ENCODE measurements at regions not wholly inside any gene's neighbourhood (a gene's known extent, or its start where the extent isn't known, plus 50 kb on each side); places are given as distances from the start of the nearest gene placed in this dataset.

DNA sequence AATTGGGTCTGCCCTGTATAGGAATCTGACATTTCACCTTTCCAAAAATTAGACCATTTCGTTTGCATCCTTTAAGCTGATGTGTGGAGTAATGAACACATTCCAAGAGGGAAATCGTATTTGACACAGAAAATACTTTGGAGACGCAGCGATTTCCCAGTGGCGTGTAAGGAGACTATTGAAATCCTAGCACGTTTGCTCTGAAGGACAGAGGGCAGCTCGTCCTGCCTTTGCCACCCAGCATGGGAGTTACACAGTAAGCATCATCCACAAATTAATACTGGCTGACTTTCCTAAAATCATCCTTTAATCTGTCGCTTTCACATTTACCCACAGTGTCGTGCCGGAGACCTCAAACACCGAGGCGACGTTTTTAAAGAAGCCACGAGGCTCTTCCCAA, 925.9 kb upstream of the EEF2KMT start:
- Histone ChIP-seq H4K20me1 (ENCODE audit: insufficient read depth, low read length) (no peaks in the 10 kb centered on the region), H3K9ac (ENCODE audit: low read length) (no peak overlapping the region), H3K27ac (ENCODE audit: low read length) (no peak overlapping the region), H3K79me2 (ENCODE audit: low read length) (no peaks in the 10 kb centered on the region), H3K4me1 (ENCODE audit: low read length) (no peaks in the 10 kb centered on the region), H2AFZ (ENCODE audit: low read depth, low read length) (no peak overlapping the region), H3K4me3 (ENCODE audit: low read length) (no peak overlapping the region), H3K36me3 (replicated peaks; ENCODE audit: low read depth, low read length) (no peaks in the 10 kb centered on the region), H3K4me2 (ENCODE audit: low read length) (no peak overlapping the region), H3K27me3 (ENCODE audit: low read depth, low read length) (no peaks in the 10 kb centered on the region), H3K9me3 (ENCODE audit: insufficient read depth, low read length) (no peaks in the 10 kb centered on the region)
- no peak for TF ChIP-seq EZH2phosphoT487 (IDR thresholded peaks at IDR 0.05; ENCODE audit: low read depth)
- TF ChIP-seq, protein P1, sequence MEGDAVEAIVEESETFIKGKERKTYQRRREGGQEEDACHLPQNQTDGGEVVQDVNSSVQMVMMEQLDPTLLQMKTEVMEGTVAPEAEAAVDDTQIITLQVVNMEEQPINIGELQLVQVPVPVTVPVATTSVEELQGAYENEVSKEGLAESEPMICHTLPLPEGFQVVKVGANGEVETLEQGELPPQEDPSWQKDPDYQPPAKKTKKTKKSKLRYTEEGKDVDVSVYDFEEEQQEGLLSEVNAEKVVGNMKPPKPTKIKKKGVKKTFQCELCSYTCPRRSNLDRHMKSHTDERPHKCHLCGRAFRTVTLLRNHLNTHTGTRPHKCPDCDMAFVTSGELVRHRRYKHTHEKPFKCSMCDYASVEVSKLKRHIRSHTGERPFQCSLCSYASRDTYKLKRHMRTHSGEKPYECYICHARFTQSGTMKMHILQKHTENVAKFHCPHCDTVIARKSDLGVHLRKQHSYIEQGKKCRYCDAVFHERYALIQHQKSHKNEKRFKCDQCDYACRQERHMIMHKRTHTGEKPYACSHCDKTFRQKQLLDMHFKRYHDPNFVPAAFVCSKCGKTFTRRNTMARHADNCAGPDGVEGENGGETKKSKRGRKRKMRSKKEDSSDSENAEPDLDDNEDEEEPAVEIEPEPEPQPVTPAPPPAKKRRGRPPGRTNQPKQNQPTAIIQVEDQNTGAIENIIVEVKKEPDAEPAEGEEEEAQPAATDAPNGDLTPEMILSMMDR (IDR thresholded peaks at IDR 0.05; ENCODE audit: low read depth, low read length), result no peak

DNA sequence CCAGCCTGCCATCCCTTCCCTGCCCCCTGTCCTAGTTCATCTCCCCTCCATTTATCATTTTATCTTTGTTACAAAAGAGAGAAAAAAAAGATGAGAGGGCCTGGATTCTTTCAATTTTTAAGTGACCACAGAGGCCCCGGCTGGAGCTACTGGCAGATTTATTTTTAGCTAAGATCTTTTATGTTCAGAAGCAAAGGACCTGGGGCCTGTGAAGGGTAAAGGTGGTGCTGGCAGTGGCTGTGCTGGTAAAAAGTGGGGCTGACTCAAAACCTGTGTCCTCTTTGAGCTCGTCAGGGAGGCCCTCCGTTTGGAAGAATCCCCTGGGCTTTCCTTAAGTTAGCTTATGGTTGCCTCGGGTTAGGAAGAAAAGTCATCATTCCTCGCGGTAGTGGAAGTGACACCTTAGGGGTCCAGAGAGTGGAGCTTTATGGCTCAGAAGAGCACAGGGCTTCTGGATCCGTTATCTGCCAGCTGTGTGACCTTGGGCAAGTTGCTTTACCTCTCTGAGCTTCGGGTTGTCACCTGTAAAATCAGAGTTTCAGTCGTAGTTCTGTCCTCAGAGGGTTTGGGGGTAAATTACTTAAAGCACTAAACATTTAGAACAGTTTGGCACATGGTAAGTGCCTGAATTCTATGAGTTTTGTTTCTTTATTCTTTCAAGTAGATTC, 923.8 kb upstream of the EEF2KMT start:
- Histone ChIP-seq H3K4me1 (ENCODE audit: low read length) (no peaks in the 10 kb centered on the region), H3K4me2 (ENCODE audit: low read length) (no peak overlapping the region), H3K9ac (ENCODE audit: low read length) (no peak overlapping the region), H3K36me3 (replicated peaks; ENCODE audit: low read depth, low read length) (no peaks in the 10 kb centered on the region), H3K79me2 (ENCODE audit: low read length) (no peaks in the 10 kb centered on the region), H2AFZ (ENCODE audit: low read depth, low read length) (no peak overlapping the region), H3K27me3 (ENCODE audit: low read depth, low read length) (no peaks in the 10 kb centered on the region), H3K4me3 (ENCODE audit: low read length) (no peak overlapping the region), H4K20me1 (ENCODE audit: insufficient read depth, low read length) (no peaks in the 10 kb centered on the region), H3K9me3 (ENCODE audit: insufficient read depth, low read length) (no peaks in the 10 kb centered on the region), H3K27ac (ENCODE audit: low read length) (no peak overlapping the region)
- TF ChIP-seq EZH2phosphoT487 (IDR thresholded peaks at IDR 0.05; ENCODE audit: low read depth), result no peak
- TF ChIP-seq, protein P1 (IDR thresholded peaks at IDR 0.05; ENCODE audit: low read depth, low read length), result no peak

DNA sequence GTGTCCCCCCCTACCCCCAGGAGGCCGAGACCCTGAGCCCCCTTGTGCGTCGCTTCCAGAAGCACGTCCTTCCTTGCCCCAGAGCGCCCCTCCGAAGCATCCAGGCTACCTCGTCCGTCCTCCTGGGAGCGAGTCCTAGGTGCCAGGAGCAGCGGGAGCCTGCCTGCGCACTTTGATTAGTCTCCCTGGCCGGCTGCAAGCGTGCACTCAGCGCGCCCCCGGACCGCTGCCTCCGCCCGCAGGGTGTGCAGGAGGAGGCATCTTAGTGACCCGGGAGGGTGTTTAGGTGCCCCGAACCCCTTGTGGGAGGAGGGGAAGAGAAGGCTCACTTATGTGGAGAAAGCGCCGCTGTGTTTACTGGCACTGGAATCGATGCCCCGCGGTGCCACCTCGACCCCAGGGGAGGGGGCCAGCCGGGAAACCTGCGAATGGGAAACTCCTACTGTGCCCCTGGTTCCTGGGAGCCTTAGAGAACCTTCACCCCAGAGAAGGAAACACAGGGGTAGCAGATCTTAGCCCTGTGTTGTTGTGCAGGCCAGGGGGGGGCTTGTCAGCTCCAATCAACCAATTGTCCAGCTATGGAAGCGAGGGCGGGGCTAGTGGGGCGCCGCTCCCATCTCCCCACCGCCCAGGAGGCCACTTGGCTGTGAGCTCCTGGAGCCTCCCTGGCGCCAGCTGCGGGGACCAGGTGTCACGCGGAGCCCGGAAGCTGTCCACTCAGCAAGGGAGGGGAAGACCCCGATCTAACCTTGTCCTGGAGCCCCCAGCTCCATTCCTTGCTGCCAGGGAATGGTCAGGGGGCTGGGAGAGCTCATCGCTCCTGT, 922.8 kb upstream of the EEF2KMT start:
- Histone ChIP-seq H3K9ac (ENCODE audit: low read length) (no peak overlapping the region), H3K4me2 (ENCODE audit: low read length) (no peak overlapping the region), H2AFZ (ENCODE audit: low read depth, low read length) (no peak overlapping the region), H3K4me3 (ENCODE audit: low read length) (no peak overlapping the region), H3K36me3 (replicated peaks; ENCODE audit: low read depth, low read length) (no peaks in the 10 kb centered on the region), H3K27ac (ENCODE audit: low read length) (no peak overlapping the region), H3K27me3 (ENCODE audit: low read depth, low read length) (no peaks in the 10 kb centered on the region), H3K4me1 (ENCODE audit: low read length) (no peaks in the 10 kb centered on the region), H3K79me2 (ENCODE audit: low read length) (no peaks in the 10 kb centered on the region), H3K9me3 (ENCODE audit: insufficient read depth, low read length) (no peaks in the 10 kb centered on the region), H4K20me1 (ENCODE audit: insufficient read depth, low read length) (no peaks in the 10 kb centered on the region)
- TF ChIP-seq EZH2phosphoT487 (IDR thresholded peaks at IDR 0.05; ENCODE audit: low read depth), result no peak
- TF ChIP-seq, protein P1 (IDR thresholded peaks at IDR 0.05; ENCODE audit: low read depth, low read length), result no peak

DNA sequence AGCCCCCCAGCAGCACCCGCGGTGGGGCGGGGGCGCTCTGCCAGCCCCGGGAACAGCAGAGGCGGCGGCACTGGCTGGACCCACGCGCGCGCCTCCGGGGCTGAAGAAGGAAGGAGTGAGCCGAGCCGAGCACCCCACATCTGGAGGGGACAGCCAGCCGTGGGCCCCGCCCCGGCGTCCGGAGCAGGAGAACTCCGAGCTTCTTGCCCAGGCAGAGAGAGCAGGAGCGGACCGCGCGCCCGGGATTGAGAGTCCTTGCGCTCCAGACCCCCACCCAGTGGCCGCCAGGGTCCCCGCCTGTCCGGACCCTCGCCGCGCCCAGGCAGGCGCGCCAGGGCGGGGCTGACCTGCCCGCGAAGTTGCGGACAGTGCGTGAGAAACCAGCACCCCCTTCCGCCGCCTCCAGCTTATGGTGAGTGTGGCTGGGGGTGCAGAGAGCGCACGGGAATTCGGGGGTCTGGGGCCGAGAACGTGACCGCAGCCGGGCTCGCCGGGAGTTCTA, 921.9 kb upstream of the EEF2KMT start:
- no peak overlapping the region for H3K4me3 ChIP-seq (ENCODE audit: low read length)

More for the DNA sequence above, 921.9 kb upstream of the EEF2KMT start:
- Histone ChIP-seq H3K27ac (ENCODE audit: low read length) (no peak overlapping the region), H3K27me3 (ENCODE audit: low read depth, low read length) (no peaks in the 10 kb centered on the region), H4K20me1 (ENCODE audit: insufficient read depth, low read length) (no peaks in the 10 kb centered on the region), H3K4me1 (ENCODE audit: low read length) (no peaks in the 10 kb centered on the region), H3K9ac (ENCODE audit: low read length) (no peak overlapping the region), H3K9me3 (ENCODE audit: insufficient read depth, low read length) (no peaks in the 10 kb centered on the region), H3K36me3 (replicated peaks; ENCODE audit: low read depth, low read length) (no peaks in the 10 kb centered on the region), H3K4me2 (ENCODE audit: low read length) (no peak overlapping the region), H2AFZ (ENCODE audit: low read depth, low read length) (no peak overlapping the region), H3K79me2 (ENCODE audit: low read length) (no peaks in the 10 kb centered on the region)
- TF ChIP-seq EZH2phosphoT487 (IDR thresholded peaks at IDR 0.05; ENCODE audit: low read depth), result no peak
- TF ChIP-seq, protein P1 (IDR thresholded peaks at IDR 0.05; ENCODE audit: low read depth, low read length), result no peak
